Pons (tissue), 1 donor: ENCODE measurements at regions not wholly inside any gene's neighbourhood (a gene's known extent, or its start where the extent isn't known, plus 50 kb on each side); places are given as distances from the start of the nearest gene placed in this dataset.
"Not testable (repeated sequence)": the region's sequence is repeated elsewhere in the genome, so short reads cannot be mapped to it uniquely, and the experiment has no call there.

Experiments used
- DNase-seq: peaks from one replicate; pipeline ENCODE4 v3.0.0-alpha.2; 2016; ENCODE audit warnings: low spot score

DNA sequence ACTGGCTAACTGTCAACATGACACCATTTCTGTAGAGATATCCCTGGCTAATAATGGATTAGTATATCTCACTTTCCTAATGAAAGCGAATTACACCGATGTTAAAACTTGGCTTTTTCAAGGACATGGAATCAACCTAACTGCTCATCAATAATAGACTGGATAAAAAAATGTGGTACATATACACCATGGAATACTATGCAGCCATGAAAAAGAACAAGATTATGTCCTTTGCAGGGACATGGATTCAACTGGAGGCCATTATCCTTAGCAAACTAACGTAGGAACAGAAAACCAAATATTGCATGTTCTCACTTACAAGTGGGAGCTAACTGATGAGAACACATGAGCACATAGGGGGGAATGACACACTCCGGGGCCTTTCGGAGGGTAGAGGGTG lies 62.6 kb downstream of the ZIC1 start:
- no peak for DNase-seq

DNA sequence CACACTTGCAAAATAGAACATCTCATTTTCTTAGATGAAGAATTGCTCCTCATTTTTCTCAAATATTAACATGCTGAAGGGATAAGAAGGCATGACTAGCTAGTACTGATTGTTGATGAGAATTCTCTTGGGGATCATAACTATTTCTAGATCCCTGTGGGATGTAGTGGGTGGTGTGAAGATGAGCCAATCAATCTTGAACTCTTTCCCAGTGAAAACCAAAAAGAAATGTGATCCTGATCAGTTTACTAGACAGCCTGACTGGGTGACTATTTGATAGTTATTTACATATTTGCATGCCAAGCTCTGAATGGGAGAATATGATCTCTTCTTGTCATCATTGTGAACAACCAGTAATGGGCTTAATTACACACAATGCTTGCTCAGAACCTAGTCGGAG lies 63.7 kb downstream of the ZIC1 start:
- no peak for DNase-seq

DNA sequence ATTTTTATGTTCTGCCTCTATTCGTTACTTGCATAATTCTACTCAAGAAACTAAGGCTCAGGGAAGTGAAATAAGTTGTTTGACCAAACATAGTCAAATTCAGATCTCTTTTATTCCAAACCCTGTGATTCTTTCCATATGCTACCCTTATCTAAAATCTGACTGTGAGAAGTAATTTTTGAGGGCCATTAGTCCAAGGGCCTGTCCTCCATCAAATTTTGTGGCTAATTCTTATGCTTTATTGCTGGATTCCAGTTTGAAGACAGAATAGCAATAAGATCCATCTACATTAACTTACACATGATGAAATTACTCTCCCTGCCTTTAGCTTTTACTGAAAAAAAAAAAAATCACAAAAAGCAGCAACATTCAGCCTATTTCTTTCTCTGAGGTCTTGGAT lies 74.0 kb downstream of the ZIC1 start:
- no peak for DNase-seq

DNA sequence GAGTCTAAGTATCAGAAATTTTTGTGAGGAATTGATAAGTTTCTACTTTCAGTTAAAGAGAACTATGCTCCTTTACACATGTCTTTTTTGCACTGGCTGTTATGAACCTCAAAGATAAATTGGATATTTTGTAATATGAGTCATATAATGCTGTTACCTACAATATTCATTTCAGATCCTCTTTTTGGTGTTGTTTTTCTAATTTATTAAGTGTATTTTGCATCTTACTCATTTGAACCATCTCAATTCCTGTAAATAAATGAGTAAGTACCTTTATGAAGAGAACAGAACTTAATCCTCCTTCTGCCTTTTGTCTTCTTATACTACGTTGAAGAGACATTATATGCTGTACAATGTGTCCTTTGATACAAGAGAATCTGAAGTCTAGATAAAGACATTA lies 74.4 kb downstream of the ZIC1 start:
- DNase-seq: no peak

DNA sequence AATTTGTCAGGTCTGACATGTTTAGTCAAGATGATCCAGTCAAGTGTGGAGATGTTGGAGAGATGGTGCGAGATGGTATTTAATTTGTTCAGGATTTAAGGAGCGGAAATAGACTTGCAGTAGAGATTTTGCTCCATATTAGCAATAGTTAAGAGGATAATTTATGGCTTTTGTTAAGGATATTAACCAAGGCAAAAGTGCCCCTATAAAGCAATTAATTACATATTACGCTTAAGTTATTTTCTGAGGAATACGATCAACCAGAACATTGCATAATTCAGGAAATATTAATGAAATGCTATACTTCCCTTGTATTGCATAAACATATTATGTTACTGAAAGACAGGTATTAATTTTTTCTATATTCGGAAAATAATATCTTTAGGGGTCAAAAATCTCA lies 83.9 kb downstream of the ZIC1 start:
- DNase-seq: no peak

DNA sequence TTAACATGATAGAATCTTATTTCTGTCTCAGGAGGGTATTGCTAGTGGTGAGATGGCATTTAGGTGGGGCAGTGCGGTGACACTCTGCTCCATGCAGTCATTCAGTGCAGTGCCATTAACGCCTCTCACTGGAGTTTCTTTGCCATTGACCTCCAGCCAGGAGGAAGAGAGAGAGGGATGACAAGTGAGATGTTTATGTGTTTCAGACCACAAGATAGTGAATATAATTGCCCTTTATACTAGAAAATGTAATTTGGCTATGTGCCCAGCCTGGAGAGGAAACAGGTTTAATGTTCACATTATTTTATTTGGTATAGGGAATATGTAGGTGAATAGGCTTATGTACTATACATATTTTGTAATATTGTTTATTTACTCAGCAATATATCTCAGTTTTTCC lies 84.5 kb downstream of the ZIC1 start:
- no peak for DNase-seq

DNA sequence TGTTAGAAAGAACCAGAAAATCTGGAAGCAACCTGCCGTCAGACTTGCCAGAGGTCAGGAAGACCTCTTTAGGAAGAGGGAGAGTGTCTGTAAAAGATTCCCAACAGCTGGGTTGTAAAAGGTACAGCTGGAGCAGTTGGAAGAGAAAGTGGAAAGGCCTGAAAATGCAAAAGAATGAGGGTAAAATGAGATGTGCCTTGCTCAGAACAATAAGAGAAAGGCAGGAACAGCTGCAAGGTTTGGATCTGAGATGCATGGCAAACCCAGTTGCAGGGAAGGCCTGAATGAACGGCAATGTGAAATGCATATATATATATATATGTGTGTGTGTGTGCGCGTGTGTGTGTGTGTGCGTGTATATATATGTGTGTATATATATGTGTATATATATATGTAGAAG lies 88.1 kb downstream of the ZIC1 start:
- no peak for DNase-seq

DNA sequence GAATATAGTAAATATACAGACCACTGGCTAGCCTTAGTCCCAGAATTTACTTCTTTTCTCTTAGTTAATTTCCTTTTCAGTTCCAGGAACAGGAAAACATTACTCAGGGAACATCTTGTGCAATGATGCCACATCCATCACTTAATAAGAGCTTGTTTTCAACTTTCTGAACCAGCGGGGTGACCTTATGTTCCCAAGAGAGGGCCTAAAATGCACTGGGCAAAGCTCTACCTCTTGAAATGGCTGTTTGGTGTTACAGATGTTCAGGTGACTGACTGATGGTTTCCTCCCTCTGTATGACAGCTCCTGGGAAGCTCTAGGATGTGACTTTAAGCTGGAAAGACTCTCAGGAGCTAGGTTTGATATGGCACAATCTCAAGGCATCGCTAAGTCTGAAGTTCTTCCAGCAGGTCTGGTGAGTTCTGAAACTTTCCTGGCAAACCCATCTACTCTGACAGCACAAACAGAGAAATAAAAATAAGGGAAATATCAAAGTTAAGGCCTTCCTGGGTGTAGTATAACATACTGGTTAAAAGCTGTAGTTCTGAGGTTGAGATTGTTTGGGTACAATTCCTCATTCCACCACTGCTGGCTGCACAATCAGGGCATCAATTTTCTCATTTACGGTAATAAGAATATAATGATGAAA lies 98.6 kb downstream of the ZIC1 start:
- DNase-seq: peak; percentile 6

DNA sequence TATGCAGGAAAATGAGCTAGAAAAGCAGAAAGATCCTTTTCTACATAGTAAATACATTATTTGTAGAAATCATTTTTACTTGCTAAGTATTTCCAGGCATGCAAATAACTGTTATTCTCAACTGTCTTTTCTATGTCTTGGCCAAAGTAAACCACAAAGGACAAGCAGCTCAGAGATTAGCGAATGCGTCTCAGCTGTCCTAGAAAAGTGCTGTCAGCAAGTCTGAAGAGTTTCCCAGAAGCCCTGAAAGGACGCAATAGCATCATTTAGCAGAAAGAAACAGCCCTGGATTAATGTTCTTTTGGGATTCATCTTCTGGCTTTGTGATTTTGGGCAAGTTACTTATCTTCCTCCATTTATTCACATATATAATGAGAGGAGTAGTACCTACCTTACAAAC lies 100.3 kb downstream of the ZIC1 start:
- DNase-seq: no peak

DNA sequence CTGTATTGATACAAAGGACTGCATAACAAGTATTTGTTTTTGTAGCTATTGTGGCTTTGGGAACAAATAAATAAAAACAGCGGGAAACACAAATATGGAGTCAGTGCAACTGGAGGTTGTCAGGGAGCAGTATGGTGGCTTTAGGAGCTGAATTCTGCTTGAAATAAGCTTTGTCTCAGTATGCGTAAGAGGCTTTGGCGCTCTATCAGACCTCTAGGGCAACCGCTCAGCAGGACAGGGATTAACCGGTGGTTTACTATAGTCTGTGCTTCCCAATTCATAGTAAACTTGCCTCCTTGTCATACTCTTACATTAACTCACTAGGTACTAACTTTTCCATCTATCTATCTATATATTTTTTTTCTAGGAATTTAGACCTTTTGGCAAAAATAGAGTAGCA lies 104.6 kb downstream of the ZIC1 start:
- no peak for DNase-seq

DNA sequence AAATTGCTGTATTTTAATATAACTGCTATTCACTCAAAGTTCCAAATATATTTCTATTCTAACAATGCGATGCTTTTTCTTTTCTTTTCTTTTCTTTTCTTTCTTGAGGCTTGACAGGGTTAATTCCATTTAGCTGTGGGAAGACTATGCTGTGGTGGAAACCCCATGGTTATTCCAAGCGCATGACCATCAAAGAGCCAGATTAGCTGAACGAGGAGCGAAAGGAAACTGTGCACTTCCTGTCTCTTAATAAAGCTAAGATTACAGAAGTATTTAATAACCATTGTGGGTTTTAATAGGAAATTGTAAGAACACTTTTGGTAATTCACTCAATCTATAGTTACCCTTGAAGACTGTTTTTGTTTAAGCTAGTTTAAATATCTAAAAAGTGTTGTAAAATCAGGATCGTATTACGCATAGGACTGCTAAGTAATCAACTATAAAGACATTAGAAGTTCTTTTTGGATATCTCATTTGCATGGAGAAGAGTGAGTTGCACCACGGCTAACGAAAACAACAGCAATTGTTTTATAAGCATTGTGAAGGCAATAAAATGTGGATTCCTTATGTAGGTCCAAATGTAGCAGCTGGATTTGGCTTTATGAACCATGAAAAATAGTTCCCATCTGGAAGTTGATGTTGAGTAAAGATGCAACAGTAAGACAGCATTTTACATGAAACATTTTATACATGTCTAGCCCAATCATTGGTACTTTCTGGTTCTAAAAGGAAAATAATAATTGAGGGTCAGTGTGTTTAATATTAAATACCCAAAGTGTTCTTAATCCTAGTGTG lies 105.4 kb downstream of the ZIC1 start:
- DNase-seq: no peak

DNA sequence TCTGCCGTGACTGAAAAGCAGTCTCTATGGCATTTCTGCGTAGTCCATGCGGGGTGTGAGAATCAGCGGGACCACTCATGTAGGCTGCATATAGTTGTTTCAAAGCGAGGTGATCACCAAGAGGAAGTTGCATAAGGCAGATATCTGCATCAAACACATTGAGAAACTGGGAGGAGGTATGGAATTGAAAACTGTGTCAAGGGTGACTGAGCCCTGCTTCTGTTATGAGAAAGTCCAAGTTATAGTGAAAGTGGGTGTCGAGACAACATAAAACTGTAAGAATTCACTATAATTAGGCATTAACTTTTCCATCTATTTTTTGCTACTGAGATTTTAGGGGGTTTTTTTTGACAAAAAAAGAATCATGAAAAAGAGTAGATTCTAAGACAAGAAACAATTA lies 109.3 kb downstream of the ZIC1 start:
- DNase-seq: no peak

DNA sequence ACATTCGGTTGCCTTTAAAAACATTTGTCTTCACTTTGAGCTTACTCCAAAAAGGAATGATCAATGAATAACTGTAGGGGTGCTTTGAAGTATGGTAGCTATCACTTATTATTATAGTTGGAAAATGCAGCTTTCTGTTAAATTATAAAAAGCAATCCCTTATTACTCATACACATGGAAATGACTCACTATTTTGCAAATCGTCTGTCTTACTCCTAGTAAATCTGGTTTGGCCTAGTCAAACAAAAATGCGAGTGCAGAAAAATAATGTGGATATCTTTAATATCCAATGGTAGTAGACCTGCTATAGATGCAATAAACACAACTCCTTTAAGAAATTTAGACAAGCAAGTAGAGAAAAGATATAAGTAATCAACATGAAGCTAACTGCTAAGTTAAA lies 112.5 kb downstream of the ZIC1 start:
- DNase-seq: no peak

DNA sequence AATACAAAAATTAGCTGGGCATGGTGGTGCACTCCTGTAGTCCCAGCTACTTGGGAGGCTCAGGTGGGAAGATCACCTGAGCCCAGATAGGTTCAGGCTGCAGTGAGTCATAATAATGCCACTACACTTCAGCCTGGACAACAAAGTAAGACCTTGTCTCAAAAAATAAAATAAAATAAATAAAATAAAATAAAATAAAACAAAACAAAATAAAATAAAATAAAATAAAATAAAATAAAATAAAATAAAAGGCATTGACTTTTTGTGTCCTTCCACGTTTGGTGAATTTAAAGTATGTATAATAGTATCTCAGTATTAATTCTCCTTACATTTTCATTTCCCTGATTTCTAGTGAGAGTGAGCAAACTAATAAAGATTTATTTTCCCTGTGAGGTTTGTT lies 113.6 kb downstream of the ZIC1 start:
- not testable (repeated sequence) for DNase-seq

DNA sequence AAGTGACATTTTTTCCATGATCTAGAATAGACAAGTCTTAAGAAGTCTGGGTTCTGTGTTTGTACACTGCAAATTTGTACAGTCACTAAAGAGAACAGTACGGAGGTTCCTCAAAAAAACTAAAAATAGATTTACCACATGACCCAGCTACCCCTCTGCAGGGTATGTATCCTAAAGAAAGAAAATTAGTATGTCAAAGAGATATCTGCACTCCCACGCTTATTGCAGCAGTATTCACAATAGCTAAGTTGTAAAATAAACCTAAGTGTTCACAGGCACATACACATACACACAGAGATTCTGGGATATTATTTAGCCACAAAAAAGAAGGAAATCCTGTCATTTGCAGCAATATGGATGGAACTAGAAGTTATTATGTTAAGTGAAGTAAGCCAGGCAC lies 120.4 kb downstream of the ZIC1 start:
- no peak for DNase-seq

DNA sequence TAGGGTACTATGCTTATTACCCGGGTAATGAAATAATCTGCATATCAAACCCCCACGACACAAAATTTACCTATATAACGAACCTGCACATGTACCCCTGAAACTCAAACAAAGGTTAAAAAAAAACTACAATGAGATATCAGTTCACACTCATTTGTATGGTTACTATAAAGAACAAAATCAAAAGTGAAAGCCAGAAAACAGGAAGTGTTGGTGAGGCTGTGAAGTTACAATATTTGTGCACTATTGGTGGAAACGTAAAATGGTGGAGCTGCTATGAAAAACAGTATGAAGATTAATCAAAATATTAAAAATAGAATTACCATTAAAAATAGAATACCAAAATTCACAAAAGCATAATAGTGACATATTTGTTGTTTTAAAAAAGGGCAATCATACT lies 128.9 kb downstream of the ZIC1 start:
- DNase-seq: no peak

DNA sequence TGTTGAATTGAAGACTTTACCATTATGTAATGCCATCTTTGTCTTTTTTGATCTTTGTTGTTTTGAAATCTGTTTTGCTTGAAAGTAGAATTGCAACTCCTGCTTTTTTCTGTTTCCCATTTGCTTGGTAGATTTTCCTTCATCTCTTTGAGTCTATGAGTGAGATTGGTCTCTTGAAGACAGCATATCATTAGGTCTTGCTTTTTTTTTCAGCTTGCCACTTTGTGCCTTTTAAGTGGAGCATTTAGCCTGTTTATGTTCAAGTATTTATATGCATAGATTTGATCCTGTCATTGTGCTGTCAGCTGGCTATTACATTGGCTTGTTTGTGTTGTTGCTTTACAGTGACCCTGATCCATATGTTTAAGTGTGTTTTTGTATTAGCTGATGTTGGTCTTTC lies 131.8 kb downstream of the ZIC1 start:
- no peak for DNase-seq

DNA sequence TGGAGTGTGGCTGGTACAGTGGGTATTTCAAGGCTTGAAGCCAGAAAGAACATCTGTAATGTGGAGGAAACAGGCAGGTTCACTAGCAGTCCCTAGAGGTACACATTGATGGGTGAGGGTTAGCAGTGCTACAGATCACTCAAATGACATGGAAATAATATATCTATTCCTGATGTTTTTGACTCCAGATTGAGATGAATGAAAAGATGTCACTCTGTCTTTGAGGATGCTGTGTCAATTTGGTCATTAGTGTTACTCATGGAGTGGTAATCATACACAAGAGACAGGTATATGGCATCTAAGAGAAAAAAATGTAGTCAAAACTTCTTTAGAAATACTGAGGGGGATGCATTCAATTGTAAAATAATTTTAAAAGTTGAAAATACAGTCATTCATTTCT lies 135.1 kb downstream of the ZIC1 start:
- DNase-seq: no peak

DNA sequence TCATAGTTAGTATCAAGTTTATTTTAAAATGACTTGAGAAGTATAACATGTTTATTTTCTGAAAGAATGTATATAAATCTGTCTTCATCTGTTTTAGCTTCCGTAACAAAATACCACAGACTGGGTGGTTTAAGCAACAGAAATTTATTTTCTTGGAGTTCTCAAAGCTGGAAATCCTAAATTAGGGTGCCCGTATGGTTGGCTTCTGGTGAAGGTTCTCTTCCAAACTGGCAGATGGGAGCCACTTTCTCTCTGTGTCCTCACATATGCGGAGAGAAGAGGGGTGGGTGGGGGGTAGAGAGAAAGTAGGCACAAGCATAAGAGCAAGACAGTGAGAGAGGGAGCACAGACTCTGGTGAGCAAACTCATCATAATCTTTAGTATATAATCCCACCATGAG lies 142.3 kb downstream of the ZIC1 start:
- no peak for DNase-seq

DNA sequence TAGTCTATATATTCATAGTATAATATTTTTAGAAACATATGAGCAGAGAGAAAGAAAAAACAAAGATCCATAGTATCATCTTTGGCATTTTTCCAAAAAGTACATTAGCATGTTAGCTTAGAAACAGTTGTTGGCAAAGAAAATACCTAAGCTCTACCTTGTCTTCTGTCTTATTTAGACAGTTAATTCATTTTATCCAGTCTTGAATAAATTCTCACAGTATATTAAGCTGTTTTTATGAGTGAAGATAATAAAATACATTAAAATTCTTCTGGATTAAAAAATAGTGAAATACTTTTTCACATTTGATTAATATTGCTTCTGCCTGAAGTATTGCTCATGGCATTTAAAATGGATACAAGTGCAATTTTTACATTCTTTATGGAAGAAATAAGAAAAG lies 145.2 kb downstream of the ZIC1 start:
- DNase-seq: no peak

DNA sequence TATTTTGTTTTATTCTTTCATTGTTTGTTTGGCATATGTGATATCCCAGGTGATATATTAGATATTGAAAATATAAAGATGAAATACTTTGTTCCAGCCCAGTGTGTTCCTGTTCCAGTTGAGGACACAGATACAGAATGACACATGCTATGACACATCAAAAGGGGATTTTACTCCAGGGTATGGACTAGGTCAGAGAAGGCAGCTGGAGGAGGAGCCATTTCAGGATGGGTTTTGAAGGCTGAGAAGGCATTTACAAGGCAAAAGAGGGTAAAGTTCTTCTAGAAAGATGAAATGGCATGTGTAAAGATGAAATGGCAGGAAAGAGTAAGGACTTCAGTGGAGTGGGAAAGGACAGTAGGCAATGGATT lies 163.8 kb downstream of the ZIC1 start:
- DNase-seq: no peak

DNA sequence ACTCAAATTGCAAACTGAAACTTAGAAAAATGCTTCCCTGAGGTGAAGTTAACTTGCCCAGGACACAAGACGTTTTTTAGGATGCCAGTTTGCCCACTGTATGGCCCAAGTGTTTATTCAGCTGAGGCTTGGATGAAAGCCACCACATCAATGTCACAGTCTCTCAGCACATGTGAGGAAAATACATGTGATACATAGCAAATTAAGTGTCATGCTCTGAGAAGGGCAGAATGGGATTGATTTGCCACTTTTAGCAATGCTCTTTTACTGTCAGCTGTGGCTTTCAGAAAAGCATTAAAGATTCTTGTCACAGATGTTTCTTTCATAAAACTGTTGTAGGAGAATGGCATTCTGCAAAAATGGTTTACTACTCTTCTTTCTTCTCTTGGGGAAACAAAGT lies 165.5 kb downstream of the ZIC1 start:
- DNase-seq: no peak

DNA sequence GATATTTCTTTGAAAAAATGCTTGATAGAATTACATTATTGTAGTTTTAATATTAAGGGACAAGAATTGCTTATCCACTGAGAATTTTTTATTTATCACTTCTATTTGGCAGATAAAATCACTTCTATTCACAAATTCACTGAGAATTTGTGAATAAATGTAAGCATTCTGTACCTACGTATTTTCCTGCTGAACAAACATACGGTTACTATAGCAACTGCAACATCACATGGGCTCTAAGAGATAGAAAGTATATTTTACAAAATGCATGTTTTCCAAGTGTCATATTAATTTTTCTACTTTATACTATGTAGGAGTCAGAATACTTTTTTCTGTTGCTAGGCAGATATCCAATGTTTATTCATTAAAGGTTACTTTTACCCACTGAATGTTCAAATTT lies 166.2 kb downstream of the ZIC1 start:
- no peak for DNase-seq

DNA sequence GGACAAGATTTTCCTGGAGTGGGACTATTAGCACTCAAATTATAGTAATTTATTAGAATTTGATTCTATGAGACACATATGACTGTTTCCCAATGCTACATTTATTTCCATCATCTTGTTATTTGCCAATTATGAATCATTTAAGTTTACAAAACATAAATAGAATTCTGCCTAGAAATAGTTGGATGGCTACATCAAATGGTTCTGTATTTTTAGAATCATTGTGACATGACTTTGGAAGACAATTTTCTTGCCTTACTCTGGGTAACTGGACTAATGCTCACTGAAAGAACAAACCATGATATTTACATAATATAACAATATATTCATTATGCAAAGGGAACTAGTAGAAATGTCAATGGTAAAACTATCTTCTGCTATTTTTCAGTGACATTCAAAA lies 173.5 kb downstream of the ZIC1 start:
- DNase-seq: no peak
